ENCODE measurements at regions not wholly inside any gene's neighbourhood (a gene's known extent, or its start where the extent isn't known, plus 50 kb on each side); places are given as distances from the start of the nearest gene placed in this dataset.
A peak's percentile ranks its signal among the peaks of the same experiment; 100 is the strongest.

GRCh38 chr4:158025131-158025530 is 147.7 kb downstream of the GASK1B start:
- no peak for TF ChIP-seq POLR2AphosphoS5 (IDR thresholded peaks at IDR 0.05; ENCODE audit: borderline replicate concordance, low read depth, low read length)
- TF ChIP-seq FOXP2 (optimal IDR thresholded peaks at IDR 0.05; ENCODE audit: control extremely low read depth, extremely low read length, insufficient read depth): no peak
- no peak for TF ChIP-seq EZH2 (IDR thresholded peaks at IDR 0.05)
- no peak overlapping the region for H3K4me3 ChIP-seq
- DNase-seq (ENCODE audit: low read depth, low spot score): no peak
- H3K36me3 ChIP-seq (ENCODE audit: insufficient read depth, low read length): no peaks in the 10 kb centered on the region
- no peak overlapping the region for H3K27ac ChIP-seq
- H3K9ac ChIP-seq (ENCODE audit: insufficient read length): no peak overlapping the region
- no peaks in the 10 kb centered on the region for H3K9me3 ChIP-seq (ENCODE audit: low read depth, low read length)

DNA sequence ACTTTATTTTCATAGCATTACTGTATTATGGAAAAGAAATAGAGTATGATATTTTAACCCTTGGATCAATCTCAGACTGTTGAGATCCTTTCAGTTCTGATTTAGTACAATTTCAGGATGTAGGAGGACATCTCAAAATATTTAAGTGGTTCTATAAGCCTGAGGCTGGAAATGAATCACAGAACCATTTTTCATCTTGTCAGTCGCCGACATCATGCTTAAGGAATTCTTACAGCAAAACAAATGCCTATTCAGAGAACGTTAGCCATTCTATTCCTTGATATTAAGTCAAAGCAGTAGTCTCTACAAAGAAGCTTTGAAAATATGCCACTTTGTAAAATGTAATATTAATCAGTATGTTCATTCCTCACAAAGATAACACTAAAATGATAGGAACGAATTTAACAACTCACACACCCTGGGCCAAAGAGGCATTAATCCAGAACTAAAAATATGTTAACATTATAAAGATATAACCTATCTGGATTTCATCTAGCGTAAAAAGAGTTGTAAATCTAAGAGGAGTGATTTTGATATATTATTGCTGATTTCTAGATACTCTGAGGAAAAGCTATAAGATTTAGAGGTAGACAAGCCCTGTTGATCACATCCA is 152.0 kb downstream of the GASK1B start:
- H3K9ac ChIP-seq (ENCODE audit: insufficient read length): no peak overlapping the region
- no peak for DNase-seq (ENCODE audit: low read depth, low spot score)
- H3K9me3 ChIP-seq (ENCODE audit: low read depth, low read length): no peaks in the 10 kb centered on the region
- H3K4me3 ChIP-seq: no peak overlapping the region
- H3K36me3 ChIP-seq (ENCODE audit: insufficient read depth, low read length): no peaks in the 10 kb centered on the region
- TF ChIP-seq POLR2AphosphoS5 (IDR thresholded peaks at IDR 0.05; ENCODE audit: borderline replicate concordance, low read depth, low read length): no peak
- TF ChIP-seq FOXP2 (optimal IDR thresholded peaks at IDR 0.05; ENCODE audit: control extremely low read depth, extremely low read length, insufficient read depth): no peak
- no peak for TF ChIP-seq EZH2 (IDR thresholded peaks at IDR 0.05)
- H3K27ac ChIP-seq: 0 out of 2 replicates have a peak overlapping the region, but pooled peaks have one; percentile 27

GRCh38 chr4:158020176-158020575 is 152.6 kb downstream of the GASK1B start:
- H3K4me3 ChIP-seq: no peak overlapping the region
- no peaks in the 10 kb centered on the region for H3K36me3 ChIP-seq (ENCODE audit: insufficient read depth, low read length)
- 0 out of 2 replicates have a peak overlapping the region, but pooled peaks have one; percentile 27 for H3K27ac ChIP-seq
- no peak for TF ChIP-seq FOXP2 (optimal IDR thresholded peaks at IDR 0.05; ENCODE audit: control extremely low read depth, extremely low read length, insufficient read depth)
- no peak for TF ChIP-seq POLR2AphosphoS5 (IDR thresholded peaks at IDR 0.05; ENCODE audit: borderline replicate concordance, low read depth, low read length)
- no peak for TF ChIP-seq EZH2 (IDR thresholded peaks at IDR 0.05)
- no peaks in the 10 kb centered on the region for H3K9me3 ChIP-seq (ENCODE audit: low read depth, low read length)
- DNase-seq (ENCODE audit: low read depth, low spot score): no peak
- H3K9ac ChIP-seq (ENCODE audit: insufficient read length): no peak overlapping the region

DNA sequence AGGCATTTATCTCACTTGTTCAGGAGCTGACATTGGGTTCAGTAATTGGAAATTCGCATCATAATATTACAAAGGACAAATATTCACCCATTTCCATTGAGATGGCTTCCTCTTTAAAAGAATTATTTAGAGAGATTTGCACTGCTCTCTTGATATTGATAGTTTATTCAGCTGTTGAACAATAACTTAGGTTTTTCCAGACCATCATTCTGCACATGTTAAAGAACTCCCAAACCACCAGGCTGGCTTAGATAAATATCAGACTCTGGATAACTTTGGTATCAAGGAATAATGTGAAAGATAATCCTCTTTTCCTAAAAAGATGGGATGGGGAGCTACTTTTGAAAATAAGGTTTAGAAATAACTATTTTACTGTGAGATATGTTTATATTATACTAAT is 154.0 kb downstream of the GASK1B start:
- no peak overlapping the region for H3K9ac ChIP-seq (ENCODE audit: insufficient read length)
- no peak for DNase-seq (ENCODE audit: low read depth, low spot score)
- TF ChIP-seq FOXP2 (optimal IDR thresholded peaks at IDR 0.05; ENCODE audit: control extremely low read depth, extremely low read length, insufficient read depth) (no peak), EZH2 (IDR thresholded peaks at IDR 0.05) (no peak), POLR2AphosphoS5 (IDR thresholded peaks at IDR 0.05; ENCODE audit: borderline replicate concordance, low read depth, low read length) (no peak)
- H3K27ac ChIP-seq: no peak overlapping the region
- H3K9me3 ChIP-seq (ENCODE audit: low read depth, low read length): no peaks in the 10 kb centered on the region
- no peak overlapping the region for H3K4me3 ChIP-seq
- no peaks in the 10 kb centered on the region for H3K36me3 ChIP-seq (ENCODE audit: insufficient read depth, low read length)

- H3K27ac ChIP-seq: no peak overlapping the region
- no peak overlapping the region for H3K4me3 ChIP-seq
- no peak for TF ChIP-seq EZH2 (IDR thresholded peaks at IDR 0.05)
- no peak for TF ChIP-seq FOXP2 (optimal IDR thresholded peaks at IDR 0.05; ENCODE audit: control extremely low read depth, extremely low read length, insufficient read depth)
- TF ChIP-seq POLR2AphosphoS5 (IDR thresholded peaks at IDR 0.05; ENCODE audit: borderline replicate concordance, low read depth, low read length): no peak
- no peaks in the 10 kb centered on the region for H3K9me3 ChIP-seq (ENCODE audit: low read depth, low read length)
- no peaks in the 10 kb centered on the region for H3K36me3 ChIP-seq (ENCODE audit: insufficient read depth, low read length)
- no peak overlapping the region for H3K9ac ChIP-seq (ENCODE audit: insufficient read length)
- no peak for DNase-seq (ENCODE audit: low read depth, low spot score)
Measured at GRCh38 chr4:158018221-158018830, 154.5 kb downstream of the GASK1B start.

- H3K27ac ChIP-seq: no peak overlapping the region
- TF ChIP-seq POLR2AphosphoS5 (IDR thresholded peaks at IDR 0.05; ENCODE audit: borderline replicate concordance, low read depth, low read length) (no peak), EZH2 (IDR thresholded peaks at IDR 0.05) (no peak), FOXP2 (optimal IDR thresholded peaks at IDR 0.05; ENCODE audit: control extremely low read depth, extremely low read length, insufficient read depth) (no peak)
- H3K36me3 ChIP-seq (ENCODE audit: insufficient read depth, low read length): no peaks in the 10 kb centered on the region
- H3K9ac ChIP-seq (ENCODE audit: insufficient read length): no peak overlapping the region
- H3K4me3 ChIP-seq: no peak overlapping the region
- no peak for DNase-seq (ENCODE audit: low read depth, low spot score)
- H3K9me3 ChIP-seq (ENCODE audit: low read depth, low read length): no peaks in the 10 kb centered on the region
Measured at GRCh38 chr4:158016511-158016910, 156.3 kb downstream of the GASK1B start.

- Histone ChIP-seq H3K9ac (ENCODE audit: insufficient read length) (no peak overlapping the region), H3K36me3 (ENCODE audit: insufficient read depth, low read length) (no peaks in the 10 kb centered on the region), H3K27ac (no peak overlapping the region), H3K4me3 (no peak overlapping the region), H3K9me3 (ENCODE audit: low read depth, low read length) (no peaks in the 10 kb centered on the region)
- no peak for DNase-seq (ENCODE audit: low read depth, low spot score)
- TF ChIP-seq FOXP2 (optimal IDR thresholded peaks at IDR 0.05; ENCODE audit: control extremely low read depth, extremely low read length, insufficient read depth): no peak
- TF ChIP-seq POLR2AphosphoS5 (IDR thresholded peaks at IDR 0.05; ENCODE audit: borderline replicate concordance, low read depth, low read length): no peak
- TF ChIP-seq EZH2 (IDR thresholded peaks at IDR 0.05): no peak
Measured at GRCh38 chr4:158015241-158015640, 157.6 kb downstream of the GASK1B start.

- no peaks in the 10 kb centered on the region for H3K9me3 ChIP-seq (ENCODE audit: low read depth, low read length)
- DNase-seq (ENCODE audit: low read depth, low spot score): no peak
- TF ChIP-seq FOXP2 (optimal IDR thresholded peaks at IDR 0.05; ENCODE audit: control extremely low read depth, extremely low read length, insufficient read depth) (no peak), EZH2 (IDR thresholded peaks at IDR 0.05) (no peak), POLR2AphosphoS5 (IDR thresholded peaks at IDR 0.05; ENCODE audit: borderline replicate concordance, low read depth, low read length) (no peak)
- no peaks in the 10 kb centered on the region for H3K36me3 ChIP-seq (ENCODE audit: insufficient read depth, low read length)
- no peak overlapping the region for H3K9ac ChIP-seq (ENCODE audit: insufficient read length)
- no peak overlapping the region for H3K4me3 ChIP-seq
- no peak overlapping the region for H3K27ac ChIP-seq
Measured at GRCh38 chr4:158013858-158014257, 159.0 kb downstream of the GASK1B start.

Data from SK-N-MC (cell line).